ENCODE measurements at regions not wholly inside any gene's neighbourhood (a gene's known extent, or its start where the extent isn't known, plus 50 kb on each side); places are given as distances from the start of the nearest gene placed in this dataset.

DNA sequence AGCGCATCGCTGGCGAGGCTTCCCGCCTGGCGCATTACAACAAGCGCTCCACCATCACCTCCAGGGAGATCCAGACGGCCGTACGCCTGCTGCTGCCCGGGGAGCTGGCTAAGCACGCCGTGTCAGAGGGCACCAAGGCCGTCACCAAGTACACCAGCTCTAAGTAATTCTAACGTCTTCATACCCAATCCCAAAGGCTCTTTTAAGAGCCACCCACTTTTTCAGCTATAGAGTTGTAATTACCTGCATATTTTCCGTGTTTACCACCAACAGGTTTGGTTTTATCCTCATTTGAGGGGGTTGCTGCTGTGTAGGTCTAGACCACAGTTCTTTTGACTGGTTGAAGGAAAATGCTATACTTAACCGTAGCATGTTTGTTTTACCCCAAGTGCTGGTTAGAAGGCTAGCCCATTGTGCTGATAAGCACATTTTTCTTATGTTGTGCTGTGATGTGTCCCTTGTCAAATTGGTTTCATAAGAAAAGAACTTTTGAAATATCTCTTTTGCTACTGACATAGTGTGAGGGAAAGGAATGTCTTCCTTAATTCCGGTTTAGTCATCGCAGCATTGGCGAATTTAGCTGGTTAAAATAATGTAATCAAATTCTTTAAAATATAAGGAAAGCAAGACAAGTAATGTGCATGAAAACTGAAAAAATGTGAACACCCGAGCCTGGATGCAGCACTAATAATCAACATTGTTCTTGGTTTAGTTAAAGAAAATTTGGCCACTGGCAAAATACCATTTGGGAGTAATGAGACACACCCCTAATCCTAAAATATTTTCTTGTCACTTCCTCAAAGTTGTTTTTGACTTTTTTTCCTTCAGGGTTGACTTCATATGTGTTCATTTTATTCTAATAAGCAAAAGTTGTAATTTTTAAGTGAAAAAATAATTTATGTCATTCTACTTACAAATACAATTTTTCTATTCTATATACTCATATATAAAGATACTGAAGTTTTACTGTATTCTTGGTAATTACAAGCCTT lies 112.8 kb downstream of the HFE start:
- TF ChIP-seq, protein P1, sequence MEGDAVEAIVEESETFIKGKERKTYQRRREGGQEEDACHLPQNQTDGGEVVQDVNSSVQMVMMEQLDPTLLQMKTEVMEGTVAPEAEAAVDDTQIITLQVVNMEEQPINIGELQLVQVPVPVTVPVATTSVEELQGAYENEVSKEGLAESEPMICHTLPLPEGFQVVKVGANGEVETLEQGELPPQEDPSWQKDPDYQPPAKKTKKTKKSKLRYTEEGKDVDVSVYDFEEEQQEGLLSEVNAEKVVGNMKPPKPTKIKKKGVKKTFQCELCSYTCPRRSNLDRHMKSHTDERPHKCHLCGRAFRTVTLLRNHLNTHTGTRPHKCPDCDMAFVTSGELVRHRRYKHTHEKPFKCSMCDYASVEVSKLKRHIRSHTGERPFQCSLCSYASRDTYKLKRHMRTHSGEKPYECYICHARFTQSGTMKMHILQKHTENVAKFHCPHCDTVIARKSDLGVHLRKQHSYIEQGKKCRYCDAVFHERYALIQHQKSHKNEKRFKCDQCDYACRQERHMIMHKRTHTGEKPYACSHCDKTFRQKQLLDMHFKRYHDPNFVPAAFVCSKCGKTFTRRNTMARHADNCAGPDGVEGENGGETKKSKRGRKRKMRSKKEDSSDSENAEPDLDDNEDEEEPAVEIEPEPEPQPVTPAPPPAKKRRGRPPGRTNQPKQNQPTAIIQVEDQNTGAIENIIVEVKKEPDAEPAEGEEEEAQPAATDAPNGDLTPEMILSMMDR (IDR thresholded peaks at IDR 0.05; ENCODE audit: low read depth, low read length, poor library complexity, severe bottlenecking), result no peak
- no peak for TF ChIP-seq EZH2phosphoT487 (IDR thresholded peaks at IDR 0.05; ENCODE audit: borderline replicate concordance, low read length)
